SHP77 treated with DMSO at 0.1 percent for 48 hours (cell line): ENCODE measurements at regions not wholly inside any gene's neighbourhood (a gene's known extent, or its start where the extent isn't known, plus 50 kb on each side); places are given as distances from the start of the nearest gene placed in this dataset.
"Not testable (repeated sequence)": the region's sequence is repeated elsewhere in the genome, so short reads cannot be mapped to it uniquely, and the experiment has no call there.

Experiments
- DNase-seq: peaks from one replicate; lab custom pipeline; 2025; lab: John Stamatoyannopoulos, UW

DNA sequence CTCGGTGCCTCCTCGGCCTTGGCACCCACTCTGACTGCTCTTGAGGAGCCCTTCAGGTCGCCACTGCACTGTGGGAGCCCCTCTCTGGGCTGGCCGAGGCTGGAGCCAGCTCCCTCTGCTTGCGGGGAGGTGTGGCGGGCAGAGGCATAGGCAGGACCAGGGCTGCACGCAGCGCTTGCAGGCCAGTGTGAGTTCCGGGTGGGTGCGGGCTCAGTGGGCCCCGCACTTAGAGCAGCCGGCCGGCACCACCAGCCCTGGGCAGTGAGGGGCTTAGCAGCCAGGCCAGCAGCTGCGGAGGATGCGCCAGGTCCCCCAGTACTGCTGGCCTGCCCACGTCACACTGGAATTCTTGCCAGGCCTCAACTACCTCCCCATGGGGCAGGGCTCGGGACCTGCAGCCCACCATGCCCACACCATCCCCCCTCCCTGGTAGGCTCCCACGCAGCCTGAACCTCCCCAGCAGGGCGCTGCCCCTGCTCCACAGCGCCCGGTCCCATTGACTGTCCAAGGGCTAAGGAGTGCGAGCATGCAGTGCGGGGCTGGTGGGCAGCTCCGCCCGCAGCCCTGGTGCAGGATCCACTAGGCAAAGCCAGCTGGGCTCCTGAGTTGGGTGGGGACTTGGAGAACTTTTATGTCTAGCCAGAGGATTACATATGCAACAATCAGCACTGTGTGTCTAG lies 602.9 kb upstream of the ST8SIA4 start:
- DNase-seq, result no peak

DNA sequence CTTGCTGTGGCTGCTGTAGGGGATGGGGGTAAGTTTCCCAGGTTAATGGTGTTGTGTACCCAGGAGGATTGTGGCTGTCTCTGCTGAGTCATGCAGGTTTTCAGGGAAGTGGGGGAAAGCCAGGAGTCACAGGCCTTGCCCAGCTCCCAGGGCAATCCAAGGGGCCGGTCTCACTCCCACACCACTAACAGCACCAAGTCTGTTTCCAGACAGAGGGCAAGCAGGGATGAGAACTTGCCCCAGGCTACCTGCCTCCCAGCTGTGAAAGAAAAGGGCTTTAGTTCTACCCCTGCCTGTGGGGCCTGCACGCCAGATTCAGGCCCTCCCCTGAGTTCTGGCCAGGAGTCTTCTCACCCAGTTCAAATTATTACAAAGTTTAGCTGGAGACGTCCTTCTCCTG lies 579.8 kb upstream of the ST8SIA4 start:
- no peak for DNase-seq

DNA sequence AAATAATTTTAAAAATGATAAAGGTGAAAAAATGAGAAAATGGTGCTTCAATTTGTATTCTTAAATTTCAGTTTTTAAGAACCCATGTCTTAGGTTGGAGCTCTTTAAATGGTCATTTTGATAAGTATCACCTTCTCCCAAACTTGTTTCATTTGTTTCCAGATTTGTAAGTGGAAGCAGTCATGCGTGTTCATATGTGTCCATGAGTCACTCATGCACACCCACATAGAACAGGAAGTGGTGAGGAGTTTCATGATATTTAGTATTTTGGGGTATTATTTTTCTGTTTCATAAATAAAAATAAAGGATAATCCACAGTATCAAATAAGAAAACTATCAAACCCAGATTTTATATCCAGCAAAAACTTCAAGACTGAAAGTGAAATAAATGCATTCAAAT lies 570.4 kb upstream of the ST8SIA4 start:
- DNase-seq, result no peak

DNA sequence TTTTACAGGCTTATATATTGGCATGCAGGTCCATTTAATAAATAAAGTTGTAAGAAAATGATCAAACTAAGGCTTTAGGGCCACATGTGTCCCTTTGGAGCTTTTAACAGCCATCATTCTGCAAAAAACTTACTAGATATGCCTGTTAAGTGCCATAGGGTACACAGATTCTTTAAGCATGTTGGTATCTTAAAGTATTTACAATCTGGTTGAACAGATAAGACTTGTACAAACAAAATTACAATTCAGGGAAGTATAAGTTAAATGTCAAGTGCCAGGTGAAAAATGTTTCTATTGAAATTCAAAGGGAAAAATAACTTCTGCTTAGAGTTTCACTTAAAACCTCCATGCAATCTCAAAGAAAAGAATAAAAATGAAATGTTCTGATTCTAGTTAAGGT lies 558.4 kb upstream of the ST8SIA4 start:
- no peak for DNase-seq

DNA sequence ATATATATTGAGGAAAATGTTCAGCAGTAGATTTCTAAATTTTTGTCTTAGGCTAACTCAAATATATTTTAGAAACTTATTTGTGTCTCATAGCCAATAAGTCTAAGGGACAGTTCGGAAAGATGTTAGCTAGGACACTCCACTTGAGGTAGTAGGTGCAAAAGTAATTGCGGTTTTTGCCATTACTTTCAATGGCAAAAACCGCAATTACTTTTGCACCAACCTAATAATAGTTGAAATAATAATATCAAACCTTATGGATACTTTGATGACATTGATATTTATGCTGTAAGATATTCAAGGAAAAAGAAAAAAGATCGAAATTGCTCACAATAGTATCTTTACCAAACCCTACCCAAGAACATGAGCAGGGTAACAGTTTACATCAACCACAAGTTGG lies 555.5 kb upstream of the ST8SIA4 start:
- DNase-seq, result no peak

DNA sequence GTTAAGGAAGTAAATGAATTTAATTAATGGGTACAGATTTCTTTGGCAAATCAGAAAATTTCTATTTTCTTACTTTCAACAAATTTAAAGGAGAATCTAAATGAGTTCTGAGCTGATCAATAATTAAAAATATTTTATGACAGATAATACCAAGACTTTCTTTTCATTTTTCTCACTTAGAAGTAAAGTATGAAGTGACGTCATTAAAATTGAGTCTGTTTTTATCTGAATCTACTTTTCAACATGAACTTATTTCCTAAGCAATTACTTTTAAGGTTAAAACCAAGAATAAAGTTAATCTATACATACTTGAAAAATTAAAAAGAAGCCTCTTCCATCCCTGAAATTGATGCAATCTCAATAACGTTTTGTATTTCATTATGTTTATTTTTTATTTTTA lies 552.8 kb upstream of the ST8SIA4 start:
- no peak for DNase-seq

DNA sequence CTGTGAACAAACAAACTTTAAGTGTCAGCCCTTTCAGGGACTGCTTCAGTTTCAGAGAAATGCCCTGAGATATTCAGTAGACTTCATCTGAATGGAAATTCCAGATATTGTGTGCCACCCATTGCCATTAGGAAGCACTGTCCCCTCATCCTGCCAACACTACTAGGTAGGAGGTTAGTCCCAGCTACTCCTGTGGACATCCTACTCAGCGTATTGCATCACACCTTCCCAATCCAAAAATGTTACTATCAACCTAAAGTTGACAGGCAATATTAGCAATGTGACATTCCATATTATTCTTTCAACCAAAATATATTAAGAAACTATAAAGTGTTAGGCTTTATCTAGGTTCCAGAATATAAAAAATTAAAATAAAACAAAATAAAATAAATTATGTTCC lies 552.0 kb upstream of the ST8SIA4 start:
- no peak for DNase-seq

DNA sequence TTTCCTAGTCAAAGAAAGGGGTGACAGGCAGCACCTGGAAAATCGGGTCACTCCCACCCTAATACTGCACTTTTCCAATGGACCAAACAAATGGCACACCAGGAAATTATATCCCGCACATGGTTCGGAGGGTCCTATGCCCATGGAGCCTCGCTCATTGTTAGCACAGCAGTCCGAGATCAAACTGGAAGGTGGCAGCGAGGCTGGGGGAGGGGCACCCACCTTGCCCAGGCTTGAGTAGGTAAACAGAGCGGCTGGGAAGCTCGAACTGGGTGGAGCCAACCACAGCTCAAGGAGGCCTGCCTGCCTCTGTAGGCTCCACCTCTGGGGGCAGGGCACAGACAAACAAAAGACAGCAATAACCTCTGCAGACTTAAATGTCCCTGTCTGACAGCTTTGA lies 539.2 kb upstream of the ST8SIA4 start:
- not testable (repeated sequence) for DNase-seq

DNA sequence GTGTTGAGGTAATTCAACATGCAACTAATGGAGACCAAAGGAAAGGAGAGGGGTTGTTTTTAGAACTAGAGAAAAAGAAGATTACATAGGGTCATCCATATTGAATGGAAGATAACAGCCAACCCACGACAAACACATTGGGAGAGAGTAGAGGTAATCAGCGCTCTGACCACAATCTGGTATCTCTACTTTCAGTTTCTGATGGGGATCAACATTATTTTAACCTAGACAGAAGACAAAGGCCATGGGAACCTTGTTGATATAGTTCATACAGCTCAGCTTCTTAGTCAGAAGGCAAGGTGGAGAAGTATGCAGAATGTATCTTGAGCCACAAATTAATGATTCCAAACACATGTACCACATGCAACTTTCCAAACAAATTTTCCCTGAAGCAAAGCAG lies 537.1 kb upstream of the ST8SIA4 start:
- DNase-seq, result no peak

DNA sequence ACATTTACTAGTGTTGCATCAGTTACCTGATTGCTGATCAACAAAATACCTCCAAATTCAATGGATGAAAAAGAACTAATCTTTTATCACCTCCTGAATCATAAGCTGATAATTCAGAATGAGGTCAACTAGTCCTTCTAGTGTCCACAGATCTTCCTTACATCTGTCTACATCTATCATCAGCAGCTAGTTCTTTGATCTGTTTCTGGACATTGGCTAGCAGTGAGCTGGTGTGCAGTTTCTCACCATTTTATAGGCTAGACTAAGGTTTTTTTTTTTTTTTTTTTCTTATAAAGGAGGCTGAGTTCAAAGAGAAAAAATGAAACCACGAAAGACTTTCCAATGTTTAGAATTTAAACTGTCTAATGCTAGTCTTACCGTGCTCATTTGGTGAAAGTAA lies 534.3 kb upstream of the ST8SIA4 start:
- DNase-seq, result no peak

DNA sequence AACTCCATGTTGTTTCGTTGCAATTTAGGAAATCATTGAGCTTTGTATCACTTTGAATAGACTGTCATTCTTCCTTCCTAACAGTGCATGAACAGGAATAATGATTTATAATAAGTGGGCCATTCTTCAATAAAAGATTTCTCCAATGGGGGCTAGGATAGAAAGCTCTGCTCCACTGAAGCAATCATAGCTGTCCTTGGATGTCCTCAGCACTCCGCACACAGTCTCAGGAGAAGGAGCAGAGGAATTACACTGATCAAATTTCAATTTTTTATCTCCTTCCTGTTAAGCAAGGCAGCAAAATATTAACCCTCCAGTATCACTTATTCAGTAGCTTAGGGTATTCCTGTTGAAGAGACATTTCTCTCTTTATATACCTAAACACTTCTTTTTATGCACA lies 532.7 kb upstream of the ST8SIA4 start:
- no peak for DNase-seq

DNA sequence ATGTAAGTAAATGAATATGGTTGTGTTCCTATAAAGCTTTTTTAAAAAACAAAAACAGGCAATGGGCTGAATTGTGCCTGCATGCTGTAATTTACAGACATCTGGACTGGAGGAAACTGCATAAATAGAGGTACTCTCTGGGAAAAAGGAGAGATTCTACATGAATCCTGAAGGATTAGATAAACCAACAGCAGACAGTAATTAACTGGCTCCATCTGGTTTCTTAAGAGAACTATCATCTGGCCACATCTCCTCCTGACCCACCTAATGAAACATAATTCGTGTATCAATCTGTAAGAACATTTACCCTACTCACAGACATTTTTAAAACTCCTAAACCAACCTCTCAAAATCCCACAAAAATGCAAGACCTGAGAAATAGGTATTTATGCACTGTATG lies 528.1 kb upstream of the ST8SIA4 start:
- no peak for DNase-seq

DNA sequence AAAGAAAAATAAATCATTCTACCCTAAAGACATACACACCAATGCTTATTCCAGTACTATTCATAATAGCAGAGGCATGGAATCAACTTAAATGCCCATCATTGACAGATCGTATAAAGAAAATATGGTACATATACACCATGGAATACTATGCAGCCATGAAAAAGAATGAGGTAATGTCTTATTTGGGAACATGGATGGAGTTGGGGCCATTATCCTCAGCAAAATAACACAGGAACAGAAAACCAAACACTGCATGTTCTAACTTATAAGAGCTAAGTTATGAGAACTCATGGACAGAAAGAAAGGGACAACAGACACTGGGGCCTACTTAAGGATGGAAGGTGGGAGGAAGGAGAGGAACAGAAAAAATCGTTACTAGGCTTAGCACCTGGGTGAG lies 527.5 kb upstream of the ST8SIA4 start:
- no peak for DNase-seq

DNA sequence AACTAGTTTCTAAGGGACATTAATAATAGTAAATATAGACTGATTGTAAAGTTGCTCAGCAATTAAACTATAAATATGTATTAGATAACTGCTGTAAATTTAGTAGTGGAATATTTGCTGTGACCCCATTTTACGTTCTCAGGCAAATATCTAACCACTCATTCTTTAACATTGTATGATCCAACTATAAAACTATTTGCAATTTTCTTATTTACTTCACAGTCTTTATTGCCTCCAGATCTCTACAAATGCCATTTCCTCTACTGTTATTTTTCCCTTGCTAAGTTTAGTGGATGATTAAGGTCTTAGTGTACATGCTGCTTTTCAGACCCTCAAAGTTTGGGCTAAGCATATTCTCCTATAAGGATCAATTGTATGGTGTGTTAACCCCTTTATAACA lies 526.2 kb upstream of the ST8SIA4 start:
- no peak for DNase-seq

DNA sequence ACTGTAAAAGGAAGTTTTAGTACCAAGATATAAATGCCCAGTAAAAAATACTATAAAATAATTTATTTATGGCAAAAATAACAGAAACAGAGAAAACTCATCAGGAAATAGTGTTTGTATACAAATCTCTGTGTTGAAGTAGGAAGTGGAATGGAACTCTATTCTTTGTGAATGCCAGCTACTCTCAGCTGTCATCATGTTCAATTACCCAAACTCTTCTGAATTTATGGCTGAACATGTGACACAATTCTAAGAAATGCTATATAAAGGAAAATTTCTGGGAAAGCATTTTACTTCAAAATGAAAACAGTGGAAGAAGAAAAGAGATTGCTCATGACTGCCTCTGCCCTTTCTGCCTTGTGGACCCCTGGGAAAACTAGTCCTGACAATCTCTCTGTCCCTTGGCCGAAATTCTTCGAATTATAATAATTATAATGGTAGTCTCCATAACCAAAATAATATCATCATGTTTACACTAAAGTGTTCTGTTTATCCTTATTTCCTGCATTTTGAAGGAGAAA lies 522.3 kb upstream of the ST8SIA4 start:
- no peak for DNase-seq

DNA sequence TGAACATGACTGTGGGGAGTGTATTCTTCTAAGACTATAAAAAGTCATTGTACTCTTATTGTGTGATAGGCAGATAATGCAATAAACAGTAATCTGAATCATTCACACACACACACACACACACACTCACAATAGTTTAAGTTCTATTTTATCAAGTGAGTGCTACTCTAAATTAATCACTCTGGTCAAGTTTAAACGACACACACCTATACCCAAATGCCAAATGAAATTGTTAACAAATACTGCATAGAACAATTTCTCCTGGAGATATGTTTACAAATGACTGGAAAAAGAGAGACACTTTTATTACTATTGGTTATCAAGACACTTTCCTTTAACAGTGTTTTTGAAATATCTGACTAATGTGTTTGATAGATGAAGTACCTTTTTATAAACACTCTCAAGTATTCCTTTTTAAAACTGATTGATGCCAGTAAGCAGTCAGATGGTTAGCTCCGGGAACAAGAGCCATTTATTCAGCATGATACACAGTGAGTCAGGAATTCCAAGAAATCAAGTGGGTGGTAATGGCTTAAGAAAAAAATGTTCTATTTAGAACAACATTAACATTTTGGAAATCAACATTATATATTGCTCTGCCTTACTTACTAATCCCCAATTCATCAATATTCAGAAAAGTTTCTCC lies 521.6 kb upstream of the ST8SIA4 start:
- DNase-seq, result peak; percentile 18

DNA sequence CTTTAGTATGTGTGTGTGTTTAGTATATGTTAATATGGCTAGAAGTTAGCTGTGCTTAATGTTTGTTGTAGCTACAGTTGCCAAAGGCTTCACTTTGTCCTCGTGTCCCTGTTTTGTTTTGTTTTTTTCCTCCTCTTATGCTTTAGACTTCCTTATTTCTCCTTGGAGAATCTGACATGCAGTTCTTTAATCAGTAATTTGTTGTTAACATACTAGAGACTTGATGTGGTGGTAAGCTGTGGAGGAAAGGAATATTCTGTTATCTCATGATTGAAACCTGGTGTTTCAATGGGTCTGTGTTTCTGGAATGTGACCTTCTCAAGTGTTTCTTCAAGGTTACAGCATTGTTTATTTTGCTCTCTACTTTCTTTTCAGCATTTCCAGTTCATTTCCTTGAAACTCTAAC lies 515.6 kb upstream of the ST8SIA4 start:
- no peak for DNase-seq

DNA sequence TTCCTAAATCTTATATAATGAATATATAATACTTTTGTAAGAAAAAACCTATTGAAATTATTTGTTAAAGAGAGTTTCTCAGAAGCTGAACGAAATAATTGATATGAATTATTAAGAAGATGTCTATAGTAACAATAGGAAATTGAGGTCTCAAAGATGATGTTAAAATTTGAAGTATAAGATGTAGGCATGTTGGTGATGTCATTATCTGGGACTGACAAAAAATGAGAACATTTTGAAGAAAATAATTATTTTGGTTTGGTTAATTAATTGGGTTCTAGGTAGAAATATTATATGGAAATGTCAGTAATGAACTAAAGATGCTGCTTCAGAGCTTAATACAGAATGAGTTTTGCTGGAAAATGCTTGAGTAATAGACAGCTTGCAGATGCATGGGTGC lies 501.4 kb upstream of the ST8SIA4 start:
- DNase-seq, result no peak

DNA sequence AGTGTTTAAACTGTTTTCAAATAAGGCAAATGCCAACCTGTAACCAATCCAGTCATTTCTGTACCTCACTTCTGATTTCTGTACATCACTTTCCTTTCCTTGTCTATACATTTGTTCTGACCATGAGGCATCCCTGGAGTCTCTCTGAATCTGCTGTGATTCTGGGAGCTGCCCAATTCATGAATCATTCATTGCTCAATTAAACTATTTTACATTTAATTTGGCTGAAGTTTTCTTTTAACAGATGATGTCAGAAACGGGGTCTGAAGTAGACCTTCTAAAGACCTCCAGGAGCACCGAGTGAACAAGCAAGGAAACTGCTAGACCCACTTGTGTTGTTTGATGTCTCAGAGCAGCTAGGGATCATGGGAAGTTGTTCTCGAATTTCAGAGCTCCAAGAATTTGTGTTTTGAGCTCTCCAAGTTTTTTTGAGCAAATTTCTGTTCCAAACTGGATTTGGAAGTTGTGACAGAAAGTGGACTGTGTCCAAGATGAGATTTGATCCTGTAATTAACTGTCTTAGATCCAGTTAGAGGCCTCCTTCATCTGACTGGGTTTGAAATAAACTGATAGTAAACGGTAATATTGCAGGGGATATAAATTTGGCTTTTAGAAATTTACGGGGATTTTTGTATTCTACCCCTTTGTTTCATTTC lies 490.8 kb upstream of the ST8SIA4 start:
- no peak for DNase-seq

DNA sequence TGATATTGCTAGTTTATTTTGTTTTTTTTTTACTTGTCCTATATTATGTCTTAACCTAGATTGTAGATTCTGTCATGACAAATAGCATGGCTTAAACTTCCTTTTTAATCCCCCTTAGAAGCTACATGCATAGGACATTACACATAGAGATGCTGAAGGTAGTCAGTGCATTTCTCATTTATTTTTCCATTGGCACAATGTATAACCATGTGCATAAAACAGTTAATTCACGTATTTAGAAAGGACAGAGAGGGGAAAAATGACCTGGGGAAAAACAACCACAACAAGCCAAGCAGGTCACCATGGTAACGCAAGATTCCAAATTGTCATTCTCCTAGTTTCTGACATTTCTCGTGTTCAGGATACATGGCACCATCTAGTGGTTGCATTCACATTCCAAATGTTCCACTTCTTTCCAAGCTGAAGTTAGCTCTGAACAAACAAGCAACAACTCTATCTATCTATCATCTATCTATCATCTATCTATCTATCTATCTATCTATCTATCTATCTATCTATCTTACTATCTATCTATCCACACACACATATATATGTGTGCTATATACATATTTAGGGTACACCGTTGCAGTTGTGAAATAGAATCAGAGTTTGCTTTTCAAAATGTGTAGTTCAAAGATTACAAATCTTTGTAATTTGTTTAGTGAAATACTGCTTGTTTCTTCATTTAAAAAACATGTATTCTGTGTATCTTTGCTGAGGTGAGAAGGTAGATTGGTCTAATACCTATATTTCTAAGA lies 487.2 kb upstream of the ST8SIA4 start:
- peak; percentile 16 for DNase-seq

DNA sequence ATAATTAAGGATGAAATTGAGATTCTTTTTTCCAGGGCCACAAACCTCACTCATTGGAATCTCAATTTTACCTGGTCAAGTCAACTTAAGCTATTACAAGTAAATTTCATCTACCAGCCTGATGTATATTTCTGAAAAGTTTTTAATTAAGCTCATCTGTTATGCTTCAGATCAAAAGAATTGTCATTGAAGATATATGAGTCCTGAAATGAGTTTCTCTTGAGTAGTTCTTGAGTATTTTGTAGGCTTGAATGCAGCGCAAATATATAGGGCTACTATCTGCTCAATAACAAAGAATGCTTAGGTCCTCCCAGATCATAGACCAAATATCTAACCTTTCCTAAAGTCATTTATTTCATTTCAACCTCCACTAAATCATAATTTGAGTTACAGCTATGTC lies 482.2 kb upstream of the ST8SIA4 start:
- DNase-seq, result no peak

DNA sequence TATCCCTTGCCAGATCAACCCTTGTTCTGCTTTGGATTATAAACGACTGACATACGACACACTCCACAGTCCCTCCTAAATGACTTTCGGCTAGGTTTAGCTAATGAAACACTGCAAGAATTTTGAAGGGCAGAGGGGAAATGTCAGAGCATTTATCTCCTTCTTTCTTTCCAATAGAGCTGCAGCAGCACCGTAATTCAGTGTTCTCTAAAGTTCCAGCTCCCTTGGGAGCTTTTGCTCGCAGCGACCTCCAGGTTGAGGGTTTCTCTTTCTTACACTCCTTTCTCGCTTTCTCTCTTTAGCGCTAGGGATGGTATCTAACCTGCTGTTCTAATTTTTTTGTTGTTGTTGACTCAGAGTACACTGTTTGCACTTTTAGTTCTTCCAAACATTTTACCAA lies 467.1 kb upstream of the ST8SIA4 start:
- no peak for DNase-seq

DNA sequence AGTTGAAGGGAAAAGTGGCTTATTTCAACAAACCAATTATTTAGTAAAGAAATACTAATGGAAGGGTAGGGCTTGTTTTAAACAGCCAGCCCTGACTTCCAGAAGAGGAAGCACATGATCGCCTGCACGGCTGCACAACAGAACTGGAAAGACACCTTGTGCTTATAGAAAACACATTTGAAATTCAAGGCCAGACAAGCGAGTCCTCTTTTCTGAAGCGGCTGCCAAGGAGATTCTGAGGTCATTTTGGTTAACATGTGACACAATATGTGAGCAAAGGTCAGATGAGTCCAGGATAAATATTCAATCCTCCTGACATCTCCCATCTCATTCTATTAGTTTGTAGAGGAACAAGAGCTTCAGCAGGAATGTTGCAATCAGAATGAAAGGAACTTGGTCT lies 461.4 kb upstream of the ST8SIA4 start:
- DNase-seq, result no peak
